Neural cell (in vitro differentiated cells): ENCODE measurements at regions not wholly inside any gene's neighbourhood (a gene's known extent, or its start where the extent isn't known, plus 50 kb on each side); places are given as distances from the start of the nearest gene placed in this dataset.
A peak's percentile ranks its signal among the peaks of the same experiment; 100 is the strongest.

Experiments
- H2AFZ ChIP-seq: fragments of 200-600, 300-800 bp; sonication (generic), shearing (Covaris generic); 2 replicates; pipeline ENCODE4 v1.6.0; 2014; ENCODE audit warnings: low read depth, mild to moderate bottlenecking, antibody characterized with exemption, low read length, moderate library complexity
- H3F3A ChIP-seq: fragments of 200-600 bp; shearing (Covaris generic); 2 replicates; pipeline ENCODE4 v1.6.1; 2016; ENCODE audit warnings: mild to moderate bottlenecking, moderate library complexity, mixed read lengths, antibody characterized with exemption, low read length; ENCODE audit not compliant: insufficient read depth, poor library complexity, severe bottlenecking
- H3K27ac ChIP-seq: fragments of 200-600, 300-800 bp; sonication (generic), shearing (Covaris generic); 2 replicates; pipeline ENCODE4 v1.5.1; 2014; ENCODE audit warnings: mild to moderate bottlenecking, low read length, moderate library complexity
- H3K27me3 ChIP-seq: fragments of 300-800, 200-600 bp; sonication (generic), shearing (Covaris generic); 2 replicates; pipeline ENCODE4 v1.6.0; 2014; ENCODE audit warnings: mild to moderate bottlenecking, low read depth, low read length, moderate library complexity; ENCODE audit not compliant: insufficient read depth
- H3K36me3 ChIP-seq: fragments of 300-800, 200-600 bp; sonication (generic), shearing (Covaris generic); 2 replicates; pipeline ENCODE4 v1.5.1; 2014; ENCODE audit warnings: mild to moderate bottlenecking, antibody characterized with exemption, low read length, moderate library complexity; ENCODE audit not compliant: insufficient read depth
- H3K4me2 ChIP-seq: fragments of 300-800, 200-600 bp; sonication (generic), shearing (Covaris generic); 2 replicates; pipeline ENCODE4 v1.6.0; 2014; ENCODE audit warnings: mild to moderate bottlenecking, low read length
- H3K4me3 ChIP-seq: fragments of 300-800, 200-600 bp; sonication (generic), shearing (Covaris generic); 2 replicates; pipeline ENCODE4 v1.5.1; 2014; ENCODE audit warnings: mild to moderate bottlenecking, low read length, moderate library complexity
- H3K79me2 ChIP-seq: fragments of 200-600 bp; shearing (Covaris generic); replicated peaks from 2 replicates; pipeline ENCODE4 v1.6.0; 2014; ENCODE audit warnings: mild to moderate bottlenecking, low read length, moderate library complexity; ENCODE audit not compliant: insufficient read depth
- H3K9ac ChIP-seq: fragments of 300-800, 200-600 bp; sonication (generic), shearing (Covaris generic); 2 replicates; pipeline ENCODE4 v1.6.1; 2016; ENCODE audit warnings: mild to moderate bottlenecking, low read length, mixed read lengths
- H3K9me2 ChIP-seq: fragments of 200-600 bp; shearing (Covaris generic); 2 replicates; pipeline ENCODE4 v1.6.1; 2016; ENCODE audit warnings: mild to moderate bottlenecking, low read length, mixed read lengths; ENCODE audit not compliant: insufficient read depth
- H3K9me3 ChIP-seq: fragments of 200-600, 300-800 bp; sonication (generic), shearing (Covaris generic); 2 replicates; pipeline ENCODE4 v1.6.1; 2016; ENCODE audit warnings: mild to moderate bottlenecking, mixed run types, low read length, moderate library complexity, mixed read lengths
- H4K20me1 ChIP-seq: fragments of 200-600 bp; shearing (Covaris generic); 2 replicates; pipeline ENCODE4 v1.6.1; 2016; ENCODE audit warnings: mild to moderate bottlenecking, mixed run types; ENCODE audit not compliant: insufficient read depth
- EP300 ChIP-seq: fragments of 450-650 bp; conservative IDR thresholded peaks from 2 replicates; pipeline ENCODE4 v1.6.1; 2014; ENCODE audit warnings: antibody characterized with exemption, mild to moderate bottlenecking, moderate library complexity; ENCODE audit not compliant: poor library complexity, severe bottlenecking
- EZH2 ChIP-seq: fragments of 200-600, 300-800 bp; shearing (Covaris generic), sonication (generic); IDR thresholded peaks from 2 replicates; pipeline ENCODE4 v1.6.1; 2014; ENCODE audit warnings: antibody characterized with exemption, low read length, borderline replicate concordance, mild to moderate bottlenecking; ENCODE audit not compliant: insufficient read depth, poor library complexity, severe bottlenecking
- MXI1 ChIP-seq: fragments of 450-650 bp; conservative IDR thresholded peaks from 2 replicates; pipeline ENCODE4 v1.6.1; 2014; ENCODE audit warnings: antibody characterized with exemption, mild to moderate bottlenecking; ENCODE audit not compliant: poor library complexity, severe bottlenecking
- POLR2AphosphoS5 ChIP-seq: IDR thresholded peaks from 2 replicates; pipeline ENCODE4 v1.6.1; 2012
- RAD21 ChIP-seq: fragments of 450-650 bp; conservative IDR thresholded peaks from 2 replicates; pipeline ENCODE4 v1.6.1; 2014; ENCODE audit warnings: antibody characterized with exemption, mild to moderate bottlenecking, moderate library complexity
- SMC3 ChIP-seq: fragments of 450-650 bp; conservative IDR thresholded peaks from 2 replicates; pipeline ENCODE4 v1.6.1; 2014; ENCODE audit warnings: antibody characterized with exemption, mild to moderate bottlenecking, moderate library complexity; ENCODE audit not compliant: poor library complexity
- TAF1 ChIP-seq: IDR thresholded peaks from 2 replicates; pipeline ENCODE4 v1.6.1; 2012; ENCODE audit warnings: low read depth
- TF ChIP-seq, protein P1 (sequence below): IDR thresholded peaks from 2 replicates; pipeline ENCODE4 v1.6.1; 2012; ENCODE audit warnings: borderline replicate concordance
- TF ChIP-seq, protein P2 (sequence below): fragments of 450-650 bp; IDR thresholded peaks from 2 replicates; pipeline ENCODE4 v1.5.1; 2014; ENCODE audit warnings: antibody characterized with exemption, mild to moderate bottlenecking, moderate library complexity; ENCODE audit not compliant: poor library complexity, severe bottlenecking

DNA sequence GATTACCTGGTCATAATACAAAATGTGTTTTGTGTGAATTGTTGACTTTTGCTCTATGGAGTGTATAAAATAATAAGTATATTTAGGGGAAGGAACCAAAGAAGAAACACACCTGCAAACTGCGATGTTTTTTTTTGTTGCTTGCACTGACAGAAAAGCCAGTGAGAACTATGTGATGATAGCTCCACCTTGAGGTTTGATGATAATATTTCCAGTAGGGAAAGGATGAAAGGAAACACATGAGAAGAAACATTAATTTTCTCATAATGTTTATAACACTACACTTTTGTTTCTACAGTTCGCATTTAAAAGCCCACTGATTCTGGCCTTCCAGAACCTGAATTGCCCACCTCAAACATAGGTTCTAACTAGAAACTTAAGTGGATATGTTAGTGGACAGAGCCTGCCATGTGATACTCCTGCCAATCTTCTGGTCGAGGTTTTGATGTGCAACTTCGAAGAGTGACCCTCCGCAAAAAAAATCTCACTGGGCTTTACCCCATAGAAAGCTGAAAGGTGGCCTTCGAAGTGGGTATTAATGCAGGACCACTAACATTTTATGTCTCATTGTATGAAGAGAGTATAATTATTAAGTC, 476.4 kb upstream of the SPHKAP start:
- Histone ChIP-seq H3F3A (no peaks in the 10 kb centered on the region), H3K79me2 (no peaks in the 10 kb centered on the region), H3K4me2 (no peak overlapping the region)

DNA sequence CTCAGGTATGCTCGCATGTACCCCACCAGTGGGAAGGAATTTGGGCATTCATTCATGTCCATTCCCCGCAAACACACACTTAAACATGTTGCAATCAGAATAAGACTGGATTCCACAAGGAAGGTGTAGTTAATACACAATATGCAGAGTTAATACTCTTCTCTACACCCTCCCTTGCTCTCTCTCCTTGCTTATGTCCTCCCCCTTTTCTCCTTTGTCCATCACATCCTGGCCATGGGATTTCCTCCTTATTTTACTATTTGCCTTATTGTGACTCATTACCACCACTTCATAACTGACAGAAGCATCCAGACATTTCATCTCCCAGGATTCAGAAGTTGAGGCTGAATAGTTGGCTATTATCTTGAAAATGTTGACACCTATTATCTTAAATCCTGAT, 473.8 kb upstream of the SPHKAP start:
- Histone ChIP-seq H3K9me3 (no peaks in the 10 kb centered on the region), H3K36me3 (no peaks in the 10 kb centered on the region), H3K79me2 (no peaks in the 10 kb centered on the region), H3K27me3 (no peaks in the 10 kb centered on the region), H3K27ac (no peak overlapping the region), H4K20me1 (no peaks in the 10 kb centered on the region), H2AFZ (no peak overlapping the region), H3K4me3 (no peak overlapping the region), H3K9ac (no peak overlapping the region), H3F3A (no peaks in the 10 kb centered on the region), H3K4me2 (no peak overlapping the region), H3K9me2 (no peaks in the 10 kb centered on the region)
- TF ChIP-seq, protein P1, sequence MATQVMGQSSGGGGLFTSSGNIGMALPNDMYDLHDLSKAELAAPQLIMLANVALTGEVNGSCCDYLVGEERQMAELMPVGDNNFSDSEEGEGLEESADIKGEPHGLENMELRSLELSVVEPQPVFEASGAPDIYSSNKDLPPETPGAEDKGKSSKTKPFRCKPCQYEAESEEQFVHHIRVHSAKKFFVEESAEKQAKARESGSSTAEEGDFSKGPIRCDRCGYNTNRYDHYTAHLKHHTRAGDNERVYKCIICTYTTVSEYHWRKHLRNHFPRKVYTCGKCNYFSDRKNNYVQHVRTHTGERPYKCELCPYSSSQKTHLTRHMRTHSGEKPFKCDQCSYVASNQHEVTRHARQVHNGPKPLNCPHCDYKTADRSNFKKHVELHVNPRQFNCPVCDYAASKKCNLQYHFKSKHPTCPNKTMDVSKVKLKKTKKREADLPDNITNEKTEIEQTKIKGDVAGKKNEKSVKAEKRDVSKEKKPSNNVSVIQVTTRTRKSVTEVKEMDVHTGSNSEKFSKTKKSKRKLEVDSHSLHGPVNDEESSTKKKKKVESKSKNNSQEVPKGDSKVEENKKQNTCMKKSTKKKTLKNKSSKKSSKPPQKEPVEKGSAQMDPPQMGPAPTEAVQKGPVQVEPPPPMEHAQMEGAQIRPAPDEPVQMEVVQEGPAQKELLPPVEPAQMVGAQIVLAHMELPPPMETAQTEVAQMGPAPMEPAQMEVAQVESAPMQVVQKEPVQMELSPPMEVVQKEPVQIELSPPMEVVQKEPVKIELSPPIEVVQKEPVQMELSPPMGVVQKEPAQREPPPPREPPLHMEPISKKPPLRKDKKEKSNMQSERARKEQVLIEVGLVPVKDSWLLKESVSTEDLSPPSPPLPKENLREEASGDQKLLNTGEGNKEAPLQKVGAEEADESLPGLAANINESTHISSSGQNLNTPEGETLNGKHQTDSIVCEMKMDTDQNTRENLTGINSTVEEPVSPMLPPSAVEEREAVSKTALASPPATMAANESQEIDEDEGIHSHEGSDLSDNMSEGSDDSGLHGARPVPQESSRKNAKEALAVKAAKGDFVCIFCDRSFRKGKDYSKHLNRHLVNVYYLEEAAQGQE = no peak
- TF ChIP-seq MXI1 = no peak
- no peak for TF ChIP-seq POLR2AphosphoS5
- TF ChIP-seq TAF1 = no peak
- no peak for TF ChIP-seq RAD21
- no peak for TF ChIP-seq EZH2
- TF ChIP-seq, protein P2, sequence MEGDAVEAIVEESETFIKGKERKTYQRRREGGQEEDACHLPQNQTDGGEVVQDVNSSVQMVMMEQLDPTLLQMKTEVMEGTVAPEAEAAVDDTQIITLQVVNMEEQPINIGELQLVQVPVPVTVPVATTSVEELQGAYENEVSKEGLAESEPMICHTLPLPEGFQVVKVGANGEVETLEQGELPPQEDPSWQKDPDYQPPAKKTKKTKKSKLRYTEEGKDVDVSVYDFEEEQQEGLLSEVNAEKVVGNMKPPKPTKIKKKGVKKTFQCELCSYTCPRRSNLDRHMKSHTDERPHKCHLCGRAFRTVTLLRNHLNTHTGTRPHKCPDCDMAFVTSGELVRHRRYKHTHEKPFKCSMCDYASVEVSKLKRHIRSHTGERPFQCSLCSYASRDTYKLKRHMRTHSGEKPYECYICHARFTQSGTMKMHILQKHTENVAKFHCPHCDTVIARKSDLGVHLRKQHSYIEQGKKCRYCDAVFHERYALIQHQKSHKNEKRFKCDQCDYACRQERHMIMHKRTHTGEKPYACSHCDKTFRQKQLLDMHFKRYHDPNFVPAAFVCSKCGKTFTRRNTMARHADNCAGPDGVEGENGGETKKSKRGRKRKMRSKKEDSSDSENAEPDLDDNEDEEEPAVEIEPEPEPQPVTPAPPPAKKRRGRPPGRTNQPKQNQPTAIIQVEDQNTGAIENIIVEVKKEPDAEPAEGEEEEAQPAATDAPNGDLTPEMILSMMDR = no peak
- no peak for TF ChIP-seq EP300
- TF ChIP-seq SMC3 = no peak

More for the DNA sequence above, 476.4 kb upstream of the SPHKAP start:
- Histone ChIP-seq H3K9ac (no peak overlapping the region), H4K20me1 (no peaks in the 10 kb centered on the region), H3K36me3 (no peaks in the 10 kb centered on the region), H3K9me3 (no peaks in the 10 kb centered on the region), H2AFZ (no peak overlapping the region), H3K27me3 (no peaks in the 10 kb centered on the region), H3K9me2 (no peaks in the 10 kb centered on the region), H3K4me3 (no peak overlapping the region), H3K27ac (no peak overlapping the region)
- TF ChIP-seq RAD21 = peak; percentile 97
- TF ChIP-seq SMC3 = peak; percentile 98
- TF ChIP-seq EZH2 = no peak
- no peak for TF ChIP-seq EP300
- TF ChIP-seq, protein P1 = no peak
- TF ChIP-seq, protein P2 = peak; percentile 88
- TF ChIP-seq TAF1 = no peak
- no peak for TF ChIP-seq POLR2AphosphoS5
- no peak for TF ChIP-seq MXI1
